Gastroesophageal sphincter (tissue), 4 donors: ENCODE measurements at regions not wholly inside any gene's neighbourhood (a gene's known extent, or its start where the extent isn't known, plus 50 kb on each side); places are given as distances from the start of the nearest gene placed in this dataset.

ENCODE experiments used
- ATAC-seq: fragments of 150-250 bp; one replicate; pipeline ENCODE4 v1.9.1; 2016; ENCODE audit warnings: mild to moderate bottlenecking, moderate library complexity
- H3K27ac ChIP-seq, 4 donors: fragments of 200-600 bp; sonication (generic) in 3 of 4; 1 replicate in 3 of 4; 2 replicates in 1 of 4; pipeline ENCODE4 v1.5.1; 2016 to 2019
- H3K27me3 ChIP-seq: fragments of 200-600 bp; sonication (generic); one replicate; pipeline ENCODE4 v1.5.1; 2019
- H3K36me3 ChIP-seq, 2 donors: fragments of 200-600 bp; sonication (generic); one replicate each; pipeline ENCODE4 v1.5.1; 2019; ENCODE audit warnings: control low read depth in 1 of 2
- H3K4me1 ChIP-seq, 3 donors: fragments of 200-600 bp; sonication (generic); 1 replicate in 2 of 3; 2 replicates in 1 of 3; pipeline ENCODE4 v1.5.1; 2016 to 2019; ENCODE audit warnings: control low read depth in 2 of 3
- H3K4me3 ChIP-seq, 2 donors: fragments of 200-600 bp; sonication (generic); one replicate each; pipeline ENCODE4 v1.5.1; 2019; ENCODE audit warnings: mild to moderate bottlenecking in 1 of 2, moderate library complexity in 1 of 2
- H3K9me3 ChIP-seq, 3 donors: fragments of 200-600 bp; sonication (generic); one replicate each; pipeline ENCODE4 v1.5.1; 2017 to 2019; ENCODE audit warnings: control low read depth in 2 of 3
- EP300 ChIP-seq: sonication (generic); formaldehyde crosslinking; IDR thresholded peaks from one replicate; pipeline ENCODE4 v1.6.1; 2017; ENCODE audit warnings: antibody characterized with exemption, mild to moderate bottlenecking
- POLR2A ChIP-seq, 2 donors: fragments of 450-650 bp; IDR thresholded peaks; one replicate each; pipeline ENCODE4 v1.6.1; 2017; ENCODE audit warnings: antibody characterized with exemption in 2 of 2, mild to moderate bottlenecking in 2 of 2, moderate library complexity in 1 of 2
- POLR2AphosphoS5 ChIP-seq: sonication (generic); formaldehyde crosslinking; IDR thresholded peaks from one replicate; pipeline ENCODE4 v1.6.1; 2017; ENCODE audit warnings: antibody characterized with exemption
- WGBS, 2 donors: methylation state at CpG; one replicate each; pipeline ENCODE4 v1.1.5; 2018; ENCODE audit warnings: low coverage in 1 of 2; 5-methylcytosine and 5-hydroxymethylcytosine counted together
- TF ChIP-seq, protein P1 (sequence below), 4 experiments: fragments of 200-600 bp in 2 of 4; fragments of 450-650 bp in 2 of 4; sonication (generic) in 1 of 4; IDR thresholded peaks; one replicate each; pipeline ENCODE4 v1.5.1; 2017 to 2019; ENCODE audit warnings: antibody characterized with exemption in 4 of 4, mild to moderate bottlenecking in 2 of 4, moderate library complexity in 2 of 4

DNA sequence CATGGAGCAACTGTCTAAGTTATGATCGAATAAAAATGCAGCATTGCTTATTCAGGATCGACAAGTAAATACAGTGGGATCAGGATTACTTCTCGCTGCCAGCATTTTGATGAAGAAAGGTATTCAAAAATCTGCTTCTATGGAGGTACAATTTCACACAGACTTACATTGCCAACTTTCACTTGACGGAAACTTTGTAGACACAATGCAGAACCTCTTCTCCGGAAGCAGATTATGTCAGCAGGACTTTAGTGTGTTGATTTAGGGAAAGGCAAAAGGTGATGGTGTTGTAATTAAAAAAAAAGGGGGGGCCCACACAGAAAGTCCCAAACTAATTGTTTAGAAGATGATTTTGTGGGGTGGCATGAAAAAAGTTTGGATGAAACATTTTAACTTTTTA lies 462.4 kb upstream of the KLF6 start:
- Histone ChIP-seq H3K27ac (peak overlapping the region; percentile 58 to 90 (median 82)), H3K27me3 (no peaks in the 10 kb centered on the region)
- 67 to 70% methylated on average over 5 of the region's 5 CpGs for WGBS, 2 donors

GRCh38 chr10:4246881-4247358 lies 461.9 kb upstream of the KLF6 start:
- Histone ChIP-seq H3K27ac (peak overlapping the region; percentile 58 to 90 (median 82)), H3K27me3 (no peaks in the 10 kb centered on the region), H3K4me3 (no peak overlapping the region), H3K4me1 (peaks cover 5 to 31% (median 8%) of the 10 kb centered on the region in 3 donors), H3K9me3 (no peaks in the 10 kb centered on the region), H3K36me3 (no peaks in the 10 kb centered on the region)
- TF ChIP-seq POLR2AphosphoS5: peak; percentile 16
- TF ChIP-seq, protein P1, sequence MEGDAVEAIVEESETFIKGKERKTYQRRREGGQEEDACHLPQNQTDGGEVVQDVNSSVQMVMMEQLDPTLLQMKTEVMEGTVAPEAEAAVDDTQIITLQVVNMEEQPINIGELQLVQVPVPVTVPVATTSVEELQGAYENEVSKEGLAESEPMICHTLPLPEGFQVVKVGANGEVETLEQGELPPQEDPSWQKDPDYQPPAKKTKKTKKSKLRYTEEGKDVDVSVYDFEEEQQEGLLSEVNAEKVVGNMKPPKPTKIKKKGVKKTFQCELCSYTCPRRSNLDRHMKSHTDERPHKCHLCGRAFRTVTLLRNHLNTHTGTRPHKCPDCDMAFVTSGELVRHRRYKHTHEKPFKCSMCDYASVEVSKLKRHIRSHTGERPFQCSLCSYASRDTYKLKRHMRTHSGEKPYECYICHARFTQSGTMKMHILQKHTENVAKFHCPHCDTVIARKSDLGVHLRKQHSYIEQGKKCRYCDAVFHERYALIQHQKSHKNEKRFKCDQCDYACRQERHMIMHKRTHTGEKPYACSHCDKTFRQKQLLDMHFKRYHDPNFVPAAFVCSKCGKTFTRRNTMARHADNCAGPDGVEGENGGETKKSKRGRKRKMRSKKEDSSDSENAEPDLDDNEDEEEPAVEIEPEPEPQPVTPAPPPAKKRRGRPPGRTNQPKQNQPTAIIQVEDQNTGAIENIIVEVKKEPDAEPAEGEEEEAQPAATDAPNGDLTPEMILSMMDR (IDR thresholded peaks at IDR 0.05): no peak
- WGBS, 2 donors: 8 to 17% methylated on average over 4 of the region's 4 CpGs
- no peak for ATAC-seq

More for the DNA sequence above, 462.4 kb upstream of the KLF6 start:
- H3K36me3 ChIP-seq: no peaks in the 10 kb centered on the region
- H3K4me3 ChIP-seq: no peak overlapping the region
- TF ChIP-seq, protein P1 (IDR thresholded peaks at IDR 0.05): no peak
- TF ChIP-seq POLR2AphosphoS5: no peak
- H3K4me1 ChIP-seq: peaks cover 5 to 27% (median 7%) of the 10 kb centered on the region in 3 donors
- H3K9me3 ChIP-seq: no peaks in the 10 kb centered on the region
- ATAC-seq: no peak

- peak; percentile 90 for ATAC-seq
- H3K36me3 ChIP-seq: no peaks in the 10 kb centered on the region
- H3K9me3 ChIP-seq: no peaks in the 10 kb centered on the region
- peak; percentile 93 for TF ChIP-seq POLR2AphosphoS5
- TF ChIP-seq EP300: peak; percentile 40
- TF ChIP-seq POLR2A (IDR thresholded peaks at IDR 0.05): no peak
- peak overlapping the region; percentile 90 to 100 (median 92) for H3K27ac ChIP-seq
- H3K4me3 ChIP-seq: peak overlapping the region; percentile 51 to 90
- WGBS, 2 donors: 7 to 25% methylated on average over 1 of the region's 1 CpG
- H3K27me3 ChIP-seq: no peaks in the 10 kb centered on the region
- peaks cover 7 to 54% (median 8%) of the 10 kb centered on the region in 3 donors for H3K4me1 ChIP-seq
These were observed 458.6 kb upstream of the KLF6 start for GRCh38 chr10:4243651-4244050.

DNA sequence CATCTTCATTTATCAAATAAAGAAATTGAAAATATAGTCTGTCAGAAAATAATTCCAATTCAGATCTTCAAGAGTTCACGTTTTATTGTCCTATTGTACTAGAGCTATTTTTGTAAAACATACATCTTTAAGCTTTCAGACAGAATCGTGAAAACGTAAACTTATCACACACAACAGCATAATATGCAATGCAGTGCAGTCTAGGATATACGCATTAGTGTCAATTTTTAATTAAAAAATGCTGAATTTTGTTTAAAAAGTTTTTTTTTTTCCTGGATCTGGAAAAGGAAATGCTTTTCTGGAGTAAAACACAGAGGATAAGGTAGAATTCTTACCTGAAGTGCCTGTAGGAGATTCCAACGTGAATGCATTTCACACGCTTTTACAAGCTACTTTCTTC lies 458.2 kb upstream of the KLF6 start:
- no peaks in the 10 kb centered on the region for H3K36me3 ChIP-seq
- H3K9me3 ChIP-seq: no peaks in the 10 kb centered on the region
- 36 to 44% methylated on average over 6 of the region's 6 CpGs for WGBS, 2 donors
- TF ChIP-seq, protein P1 (IDR thresholded peaks at IDR 0.05): no peak
- TF ChIP-seq EP300 (no peak), POLR2AphosphoS5 (no peak), POLR2A (IDR thresholded peaks at IDR 0.05) (no peak)
- no peak for ATAC-seq
- peaks cover 7 to 54% (median 8%) of the 10 kb centered on the region in 3 donors for H3K4me1 ChIP-seq
- H3K4me3 ChIP-seq: peak overlapping the region; percentile 51 to 90
- H3K27ac ChIP-seq: peak overlapping the region; percentile 90 to 100 (median 92)
- H3K27me3 ChIP-seq: no peaks in the 10 kb centered on the region

- ATAC-seq: no peak
These were observed 457.6 kb upstream of the KLF6 start for GRCh38 chr10:4242561-4243035.

More at GRCh38 chr10:4242561-4243035, 457.6 kb upstream of the KLF6 start:
- Histone ChIP-seq H3K27ac (peak overlapping the region; percentile 90 to 100 (median 92)), H3K9me3 (no peaks in the 10 kb centered on the region), H3K27me3 (no peaks in the 10 kb centered on the region), H3K36me3 (no peaks in the 10 kb centered on the region), H3K4me3 (peak overlapping the region; percentile 51 to 90), H3K4me1 (peaks cover 7 to 54% (median 8%) of the 10 kb centered on the region in 3 donors)
- 0 to 5% methylated on average over 1 to 2 of the region's 2 CpGs for WGBS, 2 donors
- peak; percentile 11 for TF ChIP-seq POLR2AphosphoS5
- TF ChIP-seq, protein P1 (IDR thresholded peaks at IDR 0.05): no peak
